ENCODE measurements at regions not wholly inside any gene's neighbourhood (a gene's known extent, or its start where the extent isn't known, plus 50 kb on each side); places are given as distances from the start of the nearest gene placed in this dataset.

DNA sequence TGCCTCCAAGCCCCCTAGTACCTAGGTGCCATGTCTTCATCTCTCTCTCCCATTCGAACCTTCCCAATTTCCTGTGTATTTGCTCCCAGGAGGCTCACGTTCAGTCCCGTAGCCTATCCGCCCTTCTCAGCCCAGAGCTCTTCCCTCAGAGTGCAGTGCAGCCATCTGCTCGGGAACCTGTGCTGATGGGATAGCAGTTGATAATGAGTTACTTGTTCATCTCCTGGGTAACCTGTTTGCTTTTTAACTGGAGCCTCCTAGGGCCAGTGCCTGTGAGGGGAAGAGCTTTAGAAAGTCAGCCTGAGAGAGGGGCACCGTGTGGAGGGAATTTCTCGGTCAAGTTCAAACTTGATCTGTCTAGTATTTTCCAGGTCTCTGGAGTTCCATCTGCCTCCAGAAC is 229.8 kb upstream of the IL12B start:
- TF ChIP-seq, protein P1, sequence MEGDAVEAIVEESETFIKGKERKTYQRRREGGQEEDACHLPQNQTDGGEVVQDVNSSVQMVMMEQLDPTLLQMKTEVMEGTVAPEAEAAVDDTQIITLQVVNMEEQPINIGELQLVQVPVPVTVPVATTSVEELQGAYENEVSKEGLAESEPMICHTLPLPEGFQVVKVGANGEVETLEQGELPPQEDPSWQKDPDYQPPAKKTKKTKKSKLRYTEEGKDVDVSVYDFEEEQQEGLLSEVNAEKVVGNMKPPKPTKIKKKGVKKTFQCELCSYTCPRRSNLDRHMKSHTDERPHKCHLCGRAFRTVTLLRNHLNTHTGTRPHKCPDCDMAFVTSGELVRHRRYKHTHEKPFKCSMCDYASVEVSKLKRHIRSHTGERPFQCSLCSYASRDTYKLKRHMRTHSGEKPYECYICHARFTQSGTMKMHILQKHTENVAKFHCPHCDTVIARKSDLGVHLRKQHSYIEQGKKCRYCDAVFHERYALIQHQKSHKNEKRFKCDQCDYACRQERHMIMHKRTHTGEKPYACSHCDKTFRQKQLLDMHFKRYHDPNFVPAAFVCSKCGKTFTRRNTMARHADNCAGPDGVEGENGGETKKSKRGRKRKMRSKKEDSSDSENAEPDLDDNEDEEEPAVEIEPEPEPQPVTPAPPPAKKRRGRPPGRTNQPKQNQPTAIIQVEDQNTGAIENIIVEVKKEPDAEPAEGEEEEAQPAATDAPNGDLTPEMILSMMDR (IDR thresholded peaks at IDR 0.05) = no peak
- no peak for TF ChIP-seq POLR2A (IDR thresholded peaks at IDR 0.05)
